Keratinocyte (primary cell): ENCODE measurements at regions not wholly inside any gene's neighbourhood (a gene's known extent, or its start where the extent isn't known, plus 50 kb on each side); places are given as distances from the start of the nearest gene placed in this dataset.

Experiments used
- DNase-seq: peaks from one replicate; pipeline ENCODE4 v3.0.0-alpha.2; 2011; ENCODE audit warnings: low read depth, missing footprints, low spot score
- FAIRE-seq: peaks from 2 replicates; lab custom pipeline; 2011; peaks lifted over from hg19 to GRCh38; lab: Jason Lieb, UNC
- H2AFZ ChIP-seq: 2 replicates; pipeline ENCODE4 v1.6.0; 2012; ENCODE audit warnings: low read length, control low read depth, inconsistent platforms; ENCODE audit not compliant: control insufficient read depth
- H3K27ac ChIP-seq: 2 replicates; pipeline ENCODE4 v1.5.1; 2011; ENCODE audit warnings: low read length; ENCODE audit not compliant: control insufficient read depth, insufficient read depth
- H3K27me3 ChIP-seq: 3 replicates; pipeline ENCODE4 v1.6.0; 2011; ENCODE audit warnings: low read length; ENCODE audit not compliant: control insufficient read depth, insufficient read depth; ENCODE audit errors: extremely low read depth
- H3K36me3 ChIP-seq, 2 experiments: 2 replicates in 1 of 2; 3 replicates in 1 of 2; pipeline ENCODE4 v1.5.1; 2011; ENCODE audit warnings: low read length in 2 of 2, mild to moderate bottlenecking in 1 of 2; ENCODE audit not compliant: control insufficient read depth in 2 of 2, insufficient read depth in 2 of 2; ENCODE audit errors: extremely low read depth in 1 of 2
- H3K4me1 ChIP-seq: 3 replicates; pipeline ENCODE4 v1.5.1; 2011; ENCODE audit warnings: low read length; ENCODE audit not compliant: control insufficient read depth, insufficient read depth; ENCODE audit errors: extremely low read depth
- H3K4me2 ChIP-seq: 3 replicates; pipeline ENCODE4 v1.6.0; 2011; ENCODE audit warnings: low read depth, low read length; ENCODE audit not compliant: control insufficient read depth, insufficient read depth; ENCODE audit errors: extremely low read depth
- H3K4me3 ChIP-seq, 3 experiments: fragments of 200-600 bp in 1 of 3; sonication (generic) in 1 of 3; 2 replicates in 2 of 3; 3 replicates in 1 of 3; pipeline ENCODE4 v1.5.1; 2011 to 2016; ENCODE audit warnings: low read length in 3 of 3, mild to moderate bottlenecking in 3 of 3, control low read depth in 2 of 3, inconsistent platforms in 1 of 3, low read depth in 1 of 3, mixed read lengths in 1 of 3, mixed run types in 1 of 3, moderate library complexity in 1 of 3; ENCODE audit not compliant: control insufficient read depth in 2 of 3, insufficient read depth in 2 of 3; ENCODE audit errors: extremely low read depth in 1 of 3
- H3K79me2 ChIP-seq: 2 replicates; pipeline ENCODE4 v1.6.0; 2012; ENCODE audit warnings: low read length; ENCODE audit not compliant: control insufficient read depth, insufficient read depth
- H3K9ac ChIP-seq: 3 replicates; pipeline ENCODE4 v1.6.0; 2011; ENCODE audit warnings: low read length; ENCODE audit not compliant: control insufficient read depth, insufficient read depth; ENCODE audit errors: extremely low read depth
- H3K9me1 ChIP-seq: 3 replicates; pipeline ENCODE4 v1.6.0; 2011; ENCODE audit warnings: low read length; ENCODE audit not compliant: control insufficient read depth, insufficient read depth; ENCODE audit errors: extremely low read depth
- H3K9me3 ChIP-seq: 2 replicates; pipeline ENCODE4 v1.5.1; 2012; ENCODE audit warnings: low read depth, low read length; ENCODE audit not compliant: control insufficient read depth
- H4K20me1 ChIP-seq: 3 replicates; pipeline ENCODE4 v1.6.0; 2011; ENCODE audit warnings: low read length; ENCODE audit not compliant: control insufficient read depth, insufficient read depth; ENCODE audit errors: extremely low read depth
- CTCF ChIP-seq, 3 experiments: IDR thresholded peaks in 1 of 3; conservative IDR thresholded peaks in 1 of 3; optimal IDR thresholded peaks in 1 of 3; 2 replicates in 2 of 3; 3 replicates in 1 of 3; pipeline versions ENCODE3 to v1.5.1; 2011; ENCODE audit warnings: low read length in 3 of 3, mild to moderate bottlenecking in 3 of 3, moderate library complexity in 2 of 3, control low read depth in 1 of 3, inconsistent platforms in 1 of 3; ENCODE audit not compliant: insufficient read depth in 2 of 3; ENCODE audit errors: extremely low read depth in 1 of 3
- EZH2 ChIP-seq: IDR thresholded peaks from one replicate; pipeline ENCODE4 v1.6.1; 2012; ENCODE audit warnings: inconsistent platforms, mild to moderate bottlenecking, low read length, moderate library complexity
- dilution Hi-C: fragments of 300-500 bp; cut with MboI; formaldehyde crosslinking; loops from one replicate; pipeline ENCODE4 v1.7.0; 2020; ENCODE audit warnings: low sequenced_read_pairs; ENCODE audit not compliant: extremely low pct_ligation_motif_present

GRCh38 chr3:1855841-1856240, 242.8 kb upstream of the CNTN4 start:
- no peak for FAIRE-seq
- DNase-seq, result no peak
- no peak overlapping the region for H3K4me3 ChIP-seq
- no peaks in the 10 kb centered on the region for H3K36me3 ChIP-seq
- H3K9me1 ChIP-seq, result no peaks in the 10 kb centered on the region
- H3K27me3 ChIP-seq, result no peaks in the 10 kb centered on the region
- H3K79me2 ChIP-seq, result no peaks in the 10 kb centered on the region
- dilution Hi-C loops, result no loop called here
- H3K9me3 ChIP-seq, result no peaks in the 10 kb centered on the region
- TF ChIP-seq EZH2, result no peak
- no peak for TF ChIP-seq CTCF (optimal IDR thresholded peaks at IDR 0.05 in 1 of 3, IDR thresholded peaks at IDR 0.05 in 1 of 3, conservative IDR thresholded peaks at IDR 0.05 in 1 of 3; ENCODE audit: extremely low read depth in 1 of 3, insufficient read depth in 2 of 3, low read length in 3 of 3)
- no peaks in the 10 kb centered on the region for H3K4me1 ChIP-seq
- H2AFZ ChIP-seq, result no peak overlapping the region
- no peak overlapping the region for H3K9ac ChIP-seq
- no peak overlapping the region for H3K4me2 ChIP-seq
- H3K27ac ChIP-seq, result no peak overlapping the region
- no peaks in the 10 kb centered on the region for H4K20me1 ChIP-seq

- no peak overlapping the region for H2AFZ ChIP-seq
- no peak overlapping the region for H3K27ac ChIP-seq
- H4K20me1 ChIP-seq, result no peaks in the 10 kb centered on the region
- H3K4me1 ChIP-seq, result no peaks in the 10 kb centered on the region
- H3K4me2 ChIP-seq, result no peak overlapping the region
- no peaks in the 10 kb centered on the region for H3K79me2 ChIP-seq
- DNase-seq, result no peak
- no peak for FAIRE-seq
- no peaks in the 10 kb centered on the region for H3K27me3 ChIP-seq
- no peaks in the 10 kb centered on the region for H3K9me3 ChIP-seq
- no peaks in the 10 kb centered on the region for H3K36me3 ChIP-seq
- no peaks in the 10 kb centered on the region for H3K9me1 ChIP-seq
- no peak for TF ChIP-seq EZH2
- no peak for TF ChIP-seq CTCF (optimal IDR thresholded peaks at IDR 0.05 in 1 of 3, IDR thresholded peaks at IDR 0.05 in 1 of 3, conservative IDR thresholded peaks at IDR 0.05 in 1 of 3; ENCODE audit: extremely low read depth in 1 of 3, insufficient read depth in 2 of 3, low read length in 3 of 3)
- dilution Hi-C loops, result no loop called here
- H3K4me3 ChIP-seq, result no peak overlapping the region
- H3K9ac ChIP-seq, result no peak overlapping the region
Observed at GRCh38 chr3:1870738-1871137, 227.9 kb upstream of the CNTN4 start.
